Calu3 (cell line): ENCODE measurements at regions not wholly inside any gene's neighbourhood (a gene's known extent, or its start where the extent isn't known, plus 50 kb on each side); places are given as distances from the start of the nearest gene placed in this dataset.
"Not testable (repeated sequence)": the region's sequence is repeated elsewhere in the genome, so short reads cannot be mapped to it uniquely, and the experiment has no call there.

Source experiments
- BruUV-seq: library from RNA; stranded (reverse); fragments of 400-500 nt; replicated peaks from 2 replicates; lab custom pipeline; 2021; lab: Mats Ljungman, UMichigan
- CTCF ChIA-PET: fragments of 300-600 bp; sonication (Branson Sonifier 250); formaldehyde crosslinking; loops from one replicate; lab custom pipeline; 2022; ENCODE audit warnings: antibody characterized with exemption; lab: Charles Lee
- DNase-seq: peaks from one replicate; pipeline ENCODE4 v3.0.0; 2022
- H3K27ac Mint-ChIP-seq: one replicate; pipeline ENCODE4 v1.8.0; 2022; ENCODE audit warnings: mixed read lengths; ENCODE audit not compliant: unreplicated experiment
- H3K27me3 Mint-ChIP-seq: one replicate; pipeline ENCODE4 v1.8.0; 2022; ENCODE audit warnings: mixed read lengths; ENCODE audit not compliant: unreplicated experiment
- H3K36me3 Mint-ChIP-seq: one replicate; pipeline ENCODE4 v1.8.0; 2022; ENCODE audit warnings: mild to moderate bottlenecking, moderate library complexity, mixed read lengths; ENCODE audit not compliant: insufficient read depth, unreplicated experiment
- H3K4me1 Mint-ChIP-seq: one replicate; pipeline ENCODE4 v1.8.0; 2022; ENCODE audit warnings: mild to moderate bottlenecking, low read depth, mixed read lengths; ENCODE audit not compliant: unreplicated experiment
- H3K4me3 Mint-ChIP-seq: one replicate; pipeline ENCODE4 v1.8.0; 2022; ENCODE audit warnings: mild to moderate bottlenecking, low read depth, moderate library complexity, mixed read lengths; ENCODE audit not compliant: unreplicated experiment
- H3K9me3 Mint-ChIP-seq: one replicate; pipeline ENCODE4 v1.8.0; 2022; ENCODE audit warnings: low read depth, mixed read lengths; ENCODE audit not compliant: unreplicated experiment
- intact Hi-C: fragments of 100-400 bp; cut with micrococcal nuclease; formaldehyde crosslinking; loops from one replicate; pipeline ENCODE4 v1.10.0; 2022; ENCODE audit not compliant: unreplicated experiment

DNA sequence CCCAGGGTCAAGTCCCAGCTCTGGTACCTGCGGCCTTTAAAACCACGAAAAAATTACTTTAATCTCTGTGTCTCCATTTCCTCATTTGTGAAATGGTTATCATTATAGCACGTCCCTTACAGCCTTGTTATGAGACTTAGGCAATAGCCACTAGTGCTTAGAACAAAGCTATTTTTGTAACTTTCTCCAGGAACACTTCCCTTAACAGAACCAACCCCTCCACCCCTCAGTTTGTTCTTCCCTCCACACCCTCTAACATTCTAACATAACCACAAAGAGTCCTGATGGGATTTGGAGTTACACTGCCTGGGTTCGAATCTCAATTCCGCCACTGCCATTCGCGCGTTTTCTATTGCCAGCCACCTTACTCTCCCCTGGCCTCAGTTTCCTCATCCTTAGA, 2777.4 kb upstream of the TPTE start:
- CTCF ChIA-PET, BruUV-seq, H3K36me3 Mint-ChIP-seq, intact Hi-C loops, H3K4me3 Mint-ChIP-seq, H3K27ac Mint-ChIP-seq, H3K4me1 Mint-ChIP-seq, H3K9me3 Mint-ChIP-seq, H3K27me3 Mint-ChIP-seq, DNase-seq: not testable (repeated sequence)

DNA sequence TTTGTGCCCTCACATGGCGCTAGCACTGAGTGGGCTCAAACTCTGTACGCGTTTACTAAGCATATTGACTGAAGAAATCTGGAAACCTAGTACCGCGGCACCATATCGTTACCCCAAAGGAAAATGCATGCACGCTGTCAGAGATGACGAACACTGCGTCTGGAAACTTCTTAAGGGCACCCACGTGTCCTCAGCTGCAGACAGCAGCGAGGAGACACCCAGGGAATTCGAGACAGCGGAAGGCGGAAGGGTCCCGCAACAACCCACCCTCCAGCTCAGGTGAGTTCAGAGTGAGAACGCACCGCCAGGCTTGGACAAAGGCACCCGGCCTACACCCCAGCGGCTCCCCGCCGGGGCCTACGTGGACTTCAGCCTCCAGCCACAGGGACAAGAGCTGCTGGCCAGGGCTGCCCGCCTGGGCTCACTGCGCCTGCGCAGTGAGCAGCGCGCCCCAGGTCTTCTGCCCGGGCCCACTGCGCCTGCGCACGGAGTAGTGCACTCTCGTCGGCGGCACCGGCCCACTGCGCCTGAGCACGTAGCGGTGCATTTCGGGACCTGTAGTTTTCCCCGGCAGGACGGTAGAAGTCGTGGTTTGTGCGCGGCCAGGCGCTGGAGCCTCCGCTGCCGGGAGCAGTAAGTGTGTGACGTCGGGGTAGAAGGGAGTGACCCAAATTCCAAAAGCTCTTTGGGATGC, 2776.8 kb upstream of the TPTE start:
- H3K27me3 Mint-ChIP-seq, DNase-seq, BruUV-seq, intact Hi-C loops, H3K27ac Mint-ChIP-seq, H3K4me1 Mint-ChIP-seq, H3K4me3 Mint-ChIP-seq, CTCF ChIA-PET, H3K36me3 Mint-ChIP-seq, H3K9me3 Mint-ChIP-seq: not testable (repeated sequence)

DNA sequence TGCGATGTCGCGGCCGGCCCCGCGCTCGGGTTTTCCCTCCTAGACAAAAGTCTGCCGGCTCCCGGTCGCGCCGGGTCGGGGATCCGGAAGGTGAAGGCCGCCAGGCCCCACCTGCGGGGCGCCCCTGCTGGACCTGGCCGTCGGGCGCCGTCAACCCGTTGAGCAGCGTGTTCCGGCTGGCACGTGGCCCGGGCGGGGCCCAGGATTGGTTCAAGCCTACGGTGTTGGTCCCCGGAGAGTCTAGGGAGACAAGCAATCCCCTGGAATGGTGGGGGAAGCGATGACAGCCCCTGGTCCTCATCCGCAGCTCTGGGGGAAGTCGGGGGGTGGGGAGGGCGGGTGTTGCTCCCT, 2776.3 kb upstream of the TPTE start:
- H3K27me3 Mint-ChIP-seq, BruUV-seq, H3K4me3 Mint-ChIP-seq, DNase-seq, H3K36me3 Mint-ChIP-seq, H3K27ac Mint-ChIP-seq, H3K9me3 Mint-ChIP-seq, intact Hi-C loops, CTCF ChIA-PET, H3K4me1 Mint-ChIP-seq: not testable (repeated sequence)

DNA sequence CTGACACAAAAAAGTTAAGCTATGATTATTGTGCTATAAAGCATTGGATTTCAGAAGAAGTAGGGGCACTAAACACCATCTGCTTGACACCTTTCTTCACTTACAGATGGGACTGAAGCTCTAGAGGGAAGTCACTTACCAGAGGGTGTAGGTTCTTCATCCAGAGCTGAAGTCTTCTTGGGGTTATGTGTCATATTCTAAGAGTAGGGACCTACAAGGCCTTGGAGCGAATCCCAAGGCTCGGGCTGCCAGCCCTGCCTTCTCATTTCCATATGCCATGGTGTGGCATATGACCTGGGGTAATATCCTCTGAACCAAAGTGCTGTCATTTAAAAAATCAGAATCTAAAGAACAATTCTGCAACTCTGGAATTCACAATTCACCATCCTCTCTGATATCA, 2773.4 kb upstream of the TPTE start:
- H3K4me1 Mint-ChIP-seq, H3K4me3 Mint-ChIP-seq, H3K27ac Mint-ChIP-seq, H3K9me3 Mint-ChIP-seq, H3K27me3 Mint-ChIP-seq, DNase-seq, intact Hi-C loops, H3K36me3 Mint-ChIP-seq, CTCF ChIA-PET: not testable (repeated sequence)
- BruUV-seq = TSS peak; percentile 47

DNA sequence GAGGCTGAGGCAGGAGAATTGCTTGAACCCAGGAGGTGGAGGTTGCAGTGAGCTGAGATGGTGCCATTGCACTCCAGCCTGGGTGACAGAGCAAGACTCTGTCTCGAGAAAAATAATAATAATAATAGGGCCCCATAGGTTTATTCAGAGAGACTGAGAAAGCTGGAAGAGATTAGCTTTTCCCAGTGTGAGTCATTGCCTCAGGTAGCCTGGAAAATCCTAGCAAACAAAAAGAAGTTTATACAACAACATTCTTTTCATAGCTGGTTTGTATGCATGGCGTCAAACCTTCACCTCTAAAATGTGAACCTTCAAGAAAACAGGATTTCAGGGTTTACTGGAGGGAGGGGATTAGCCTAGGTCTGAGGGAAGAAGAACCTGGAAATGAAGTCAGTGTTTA, 2768.8 kb upstream of the TPTE start:
- BruUV-seq, H3K9me3 Mint-ChIP-seq, H3K27me3 Mint-ChIP-seq, DNase-seq, H3K36me3 Mint-ChIP-seq, intact Hi-C loops, H3K4me1 Mint-ChIP-seq, CTCF ChIA-PET, H3K4me3 Mint-ChIP-seq, H3K27ac Mint-ChIP-seq: not testable (repeated sequence)

DNA sequence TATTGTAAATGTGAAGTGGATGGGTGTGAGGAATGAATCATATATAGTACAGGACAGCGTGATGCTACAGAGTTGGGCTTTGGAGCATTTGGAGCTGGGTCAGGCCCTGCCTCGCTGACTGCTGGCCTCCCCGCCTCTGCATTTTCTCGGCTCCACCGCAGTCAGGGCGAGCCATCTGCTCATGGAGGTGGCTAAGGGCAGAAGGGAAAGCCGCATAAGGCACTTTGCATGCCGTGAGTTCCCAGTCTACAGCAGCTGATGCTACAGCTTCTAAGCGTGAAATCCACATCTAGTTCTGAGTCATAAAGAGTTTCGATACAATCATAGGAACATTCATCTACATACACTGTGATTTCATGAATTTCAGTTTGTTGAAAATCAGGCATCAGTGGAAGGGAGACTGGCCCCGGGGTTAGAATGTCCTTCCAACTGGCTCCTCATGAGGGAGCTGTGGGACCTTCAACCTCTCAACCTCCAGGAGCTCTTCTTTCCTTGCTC, 2768.0 kb upstream of the TPTE start:
- DNase-seq, H3K4me3 Mint-ChIP-seq, CTCF ChIA-PET, H3K9me3 Mint-ChIP-seq, H3K4me1 Mint-ChIP-seq, intact Hi-C loops, BruUV-seq, H3K27me3 Mint-ChIP-seq, H3K27ac Mint-ChIP-seq, H3K36me3 Mint-ChIP-seq: not testable (repeated sequence)

DNA sequence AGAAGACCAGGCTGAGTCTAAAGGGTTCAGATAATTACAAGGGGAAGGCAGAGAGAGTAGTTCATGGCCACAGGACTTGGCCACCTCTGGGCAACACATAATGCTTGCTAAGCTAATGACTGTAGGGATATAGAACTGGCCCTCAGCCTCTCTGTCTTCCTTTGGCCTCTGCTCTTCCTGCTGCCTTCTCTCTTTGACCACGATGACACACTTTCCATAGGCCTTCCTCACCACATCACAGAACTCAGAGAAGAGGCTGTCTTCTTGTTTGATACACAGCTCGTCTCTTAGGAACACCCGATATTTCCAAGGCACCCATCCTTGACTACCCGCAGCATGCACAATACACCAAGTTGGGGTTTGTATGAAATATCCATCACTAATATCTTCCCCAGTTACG, 2751.4 kb upstream of the TPTE start:
- intact Hi-C loops, H3K36me3 Mint-ChIP-seq, H3K4me3 Mint-ChIP-seq, CTCF ChIA-PET, H3K4me1 Mint-ChIP-seq, H3K9me3 Mint-ChIP-seq, BruUV-seq, DNase-seq, H3K27ac Mint-ChIP-seq, H3K27me3 Mint-ChIP-seq: not testable (repeated sequence)

DNA sequence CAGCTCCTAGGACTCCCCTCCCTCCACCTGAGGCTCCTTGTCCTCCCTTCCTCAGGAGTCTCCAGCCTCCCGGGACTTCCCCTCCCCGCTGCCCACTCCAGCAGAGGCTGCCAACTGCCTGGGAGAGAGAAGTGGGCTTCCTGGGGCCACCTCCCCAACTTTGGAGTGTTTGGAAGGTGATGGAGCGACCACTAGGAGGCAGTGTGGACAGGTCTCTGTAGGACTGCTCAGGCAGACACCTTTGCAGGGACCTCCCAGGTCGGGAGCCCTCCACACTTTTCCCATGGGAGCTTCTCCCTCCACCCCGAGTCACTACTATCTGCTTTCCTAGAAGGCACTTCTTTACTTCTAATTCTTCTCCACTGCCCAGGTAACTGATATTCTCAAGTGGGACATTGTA, 2747.2 kb upstream of the TPTE start:
- H3K27ac Mint-ChIP-seq, BruUV-seq, intact Hi-C loops, DNase-seq, CTCF ChIA-PET, H3K36me3 Mint-ChIP-seq, H3K4me1 Mint-ChIP-seq, H3K9me3 Mint-ChIP-seq, H3K4me3 Mint-ChIP-seq: not testable (repeated sequence)
- H3K27me3 Mint-ChIP-seq = peaks cover 12% of the 10 kb centered on the region

DNA sequence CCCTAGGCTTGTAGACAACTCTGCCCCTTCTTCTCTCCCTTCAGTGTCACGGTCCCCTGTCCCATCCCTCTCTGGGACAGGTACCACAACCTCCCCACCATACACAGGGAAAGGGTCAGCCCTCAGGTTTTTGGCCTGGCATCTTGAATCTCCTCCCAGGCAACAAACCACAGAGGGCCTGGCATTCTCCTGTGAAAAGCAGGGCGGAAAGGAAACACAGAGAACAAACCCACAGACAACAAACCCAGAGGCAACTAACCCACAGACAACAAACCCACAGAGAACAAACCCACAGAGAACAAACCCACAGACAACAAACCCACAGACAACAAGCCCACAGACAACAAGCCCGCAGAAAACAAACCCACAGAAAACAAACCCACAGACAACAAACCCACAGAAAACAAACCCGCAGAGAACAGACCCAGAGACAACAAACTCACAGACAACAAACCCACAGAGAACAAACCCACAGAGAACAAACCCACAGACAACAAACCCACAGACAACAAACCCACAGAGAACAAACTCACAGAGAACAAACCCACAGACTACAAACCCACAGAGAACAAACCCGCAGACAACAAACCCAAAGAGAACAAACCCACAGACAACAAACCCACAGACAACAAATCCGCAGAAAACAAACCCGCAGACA, 2745.9 kb upstream of the TPTE start:
- H3K9me3 Mint-ChIP-seq, H3K36me3 Mint-ChIP-seq, CTCF ChIA-PET, H3K4me1 Mint-ChIP-seq, H3K27ac Mint-ChIP-seq, H3K4me3 Mint-ChIP-seq, DNase-seq, intact Hi-C loops, BruUV-seq: not testable (repeated sequence)
- peaks cover 12% of the 10 kb centered on the region for H3K27me3 Mint-ChIP-seq

DNA sequence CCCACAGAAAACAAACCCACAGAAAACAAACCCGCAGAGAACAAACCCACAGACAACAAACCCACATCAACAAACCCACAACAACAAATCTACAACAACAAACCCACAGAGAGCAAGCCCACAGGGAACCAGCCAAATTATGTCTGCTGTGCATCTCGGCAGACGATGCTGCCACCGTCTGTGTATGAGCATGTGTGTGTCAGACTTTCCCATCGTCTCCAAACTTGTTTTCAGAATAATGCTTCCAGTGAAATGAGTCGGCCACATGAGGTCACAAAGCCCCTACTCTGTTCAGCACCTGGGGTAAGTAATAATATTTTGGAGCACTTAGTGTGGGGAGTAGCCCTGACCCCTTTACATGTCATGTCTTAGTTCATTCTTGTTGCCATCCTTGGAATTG, 2745.3 kb upstream of the TPTE start:
- H3K36me3 Mint-ChIP-seq, CTCF ChIA-PET, intact Hi-C loops, H3K4me1 Mint-ChIP-seq, H3K9me3 Mint-ChIP-seq, H3K4me3 Mint-ChIP-seq, DNase-seq, BruUV-seq, H3K27ac Mint-ChIP-seq: not testable (repeated sequence)
- H3K27me3 Mint-ChIP-seq = peaks cover 12% of the 10 kb centered on the region
